Breast epithelium (tissue), 3 donors: ENCODE measurements at regions not wholly inside any gene's neighbourhood (a gene's known extent, or its start where the extent isn't known, plus 50 kb on each side); places are given as distances from the start of the nearest gene placed in this dataset.

ENCODE experiments used
- POLR2A ChIP-seq: fragments of 450-650 bp; IDR thresholded peaks from one replicate; pipeline ENCODE4 v1.6.1; 2016; ENCODE audit warnings: antibody characterized with exemption, mild to moderate bottlenecking, moderate library complexity
- POLR2AphosphoS5 ChIP-seq, 3 donors: sonication (generic); formaldehyde crosslinking; IDR thresholded peaks; one replicate each; pipeline ENCODE4 v1.6.1; 2017; ENCODE audit warnings: antibody characterized with exemption in 3 of 3
- TF ChIP-seq, protein P1 (sequence below), 3 donors: fragments of 450-650 bp; IDR thresholded peaks; one replicate each; pipeline ENCODE4 v1.5.1; 2016 to 2017; ENCODE audit warnings: antibody characterized with exemption in 3 of 3, mild to moderate bottlenecking in 3 of 3, moderate library complexity in 3 of 3

DNA sequence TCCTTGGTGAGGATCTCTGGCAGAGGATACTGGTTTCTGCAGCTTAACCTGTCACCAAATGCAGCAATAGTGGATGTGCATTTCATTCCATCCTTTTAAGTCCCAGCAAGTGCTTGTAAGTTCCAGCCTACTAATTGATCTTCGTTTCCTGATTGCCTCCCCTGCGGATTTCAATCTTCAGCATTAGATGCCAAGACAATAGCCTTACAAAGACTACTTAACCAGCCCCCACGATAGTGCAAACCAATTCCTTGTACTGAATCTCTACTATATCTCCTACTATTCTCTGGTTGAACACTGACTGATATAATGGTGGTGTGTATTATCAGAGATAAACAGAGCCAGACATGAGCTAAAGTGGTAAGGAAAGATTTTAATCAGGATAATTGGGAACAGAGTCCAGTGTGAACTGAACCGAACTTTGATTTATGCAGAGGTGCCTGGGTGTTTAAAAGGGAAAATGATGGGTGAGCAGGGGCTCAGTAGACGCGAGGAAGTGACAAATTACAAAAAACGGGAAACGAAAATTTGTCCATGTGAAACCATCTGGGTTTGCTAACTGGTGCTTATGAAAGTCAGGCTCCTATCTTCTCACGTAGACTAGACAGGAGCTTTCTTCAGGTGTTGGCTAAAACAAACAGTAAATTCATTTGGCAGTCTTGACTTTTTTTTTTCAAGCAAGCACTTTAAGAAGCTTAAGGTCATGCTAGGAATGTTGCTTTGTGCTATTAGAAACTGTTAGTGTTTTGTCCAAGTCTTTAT, 106.9 kb upstream of the ST8SIA4 start:
- no peak for TF ChIP-seq POLR2A
- TF ChIP-seq, protein P1, sequence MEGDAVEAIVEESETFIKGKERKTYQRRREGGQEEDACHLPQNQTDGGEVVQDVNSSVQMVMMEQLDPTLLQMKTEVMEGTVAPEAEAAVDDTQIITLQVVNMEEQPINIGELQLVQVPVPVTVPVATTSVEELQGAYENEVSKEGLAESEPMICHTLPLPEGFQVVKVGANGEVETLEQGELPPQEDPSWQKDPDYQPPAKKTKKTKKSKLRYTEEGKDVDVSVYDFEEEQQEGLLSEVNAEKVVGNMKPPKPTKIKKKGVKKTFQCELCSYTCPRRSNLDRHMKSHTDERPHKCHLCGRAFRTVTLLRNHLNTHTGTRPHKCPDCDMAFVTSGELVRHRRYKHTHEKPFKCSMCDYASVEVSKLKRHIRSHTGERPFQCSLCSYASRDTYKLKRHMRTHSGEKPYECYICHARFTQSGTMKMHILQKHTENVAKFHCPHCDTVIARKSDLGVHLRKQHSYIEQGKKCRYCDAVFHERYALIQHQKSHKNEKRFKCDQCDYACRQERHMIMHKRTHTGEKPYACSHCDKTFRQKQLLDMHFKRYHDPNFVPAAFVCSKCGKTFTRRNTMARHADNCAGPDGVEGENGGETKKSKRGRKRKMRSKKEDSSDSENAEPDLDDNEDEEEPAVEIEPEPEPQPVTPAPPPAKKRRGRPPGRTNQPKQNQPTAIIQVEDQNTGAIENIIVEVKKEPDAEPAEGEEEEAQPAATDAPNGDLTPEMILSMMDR (IDR thresholded peaks at IDR 0.05): no peak
- no peak for TF ChIP-seq POLR2AphosphoS5 (IDR thresholded peaks at IDR 0.05)
